GM21423 (cell line): ENCODE measurements at regions not wholly inside any gene's neighbourhood (a gene's known extent, or its start where the extent isn't known, plus 50 kb on each side); places are given as distances from the start of the nearest gene placed in this dataset.

Experiments used
- ATAC-seq: cut with Tn5 transposase; IDR thresholded peaks from one replicate; pipeline ENCODE4 v1.9.1; 2021; ENCODE audit warnings: mild to moderate bottlenecking, moderate library complexity; ENCODE audit not compliant: unreplicated experiment

DNA sequence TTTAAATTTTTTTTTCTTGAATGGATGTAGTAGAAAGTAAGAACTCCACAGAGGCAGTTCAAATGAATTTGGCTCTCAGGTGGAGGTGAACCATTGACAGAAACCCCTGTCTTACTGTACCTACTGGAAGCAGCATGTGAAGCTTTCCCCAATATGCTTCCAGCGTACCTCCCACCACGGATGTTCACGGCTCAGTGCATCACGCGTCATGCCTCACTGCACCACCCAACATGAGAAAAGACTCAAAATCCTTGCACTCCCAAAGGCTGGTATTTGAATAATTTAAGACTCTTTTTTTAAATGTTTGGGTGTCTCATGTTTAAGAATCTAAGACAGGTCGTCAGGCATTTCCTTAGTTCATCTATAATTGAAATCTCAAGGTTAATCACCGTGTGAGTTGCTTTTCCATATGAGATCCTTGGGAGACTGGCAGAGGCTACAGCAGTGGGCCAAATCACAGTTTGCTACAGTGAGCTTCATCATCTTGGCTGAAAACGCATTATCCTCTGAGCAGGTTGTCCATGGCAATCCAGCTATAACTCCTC is 846.4 kb downstream of the DCDC2C start:
- ATAC-seq, result no peak

DNA sequence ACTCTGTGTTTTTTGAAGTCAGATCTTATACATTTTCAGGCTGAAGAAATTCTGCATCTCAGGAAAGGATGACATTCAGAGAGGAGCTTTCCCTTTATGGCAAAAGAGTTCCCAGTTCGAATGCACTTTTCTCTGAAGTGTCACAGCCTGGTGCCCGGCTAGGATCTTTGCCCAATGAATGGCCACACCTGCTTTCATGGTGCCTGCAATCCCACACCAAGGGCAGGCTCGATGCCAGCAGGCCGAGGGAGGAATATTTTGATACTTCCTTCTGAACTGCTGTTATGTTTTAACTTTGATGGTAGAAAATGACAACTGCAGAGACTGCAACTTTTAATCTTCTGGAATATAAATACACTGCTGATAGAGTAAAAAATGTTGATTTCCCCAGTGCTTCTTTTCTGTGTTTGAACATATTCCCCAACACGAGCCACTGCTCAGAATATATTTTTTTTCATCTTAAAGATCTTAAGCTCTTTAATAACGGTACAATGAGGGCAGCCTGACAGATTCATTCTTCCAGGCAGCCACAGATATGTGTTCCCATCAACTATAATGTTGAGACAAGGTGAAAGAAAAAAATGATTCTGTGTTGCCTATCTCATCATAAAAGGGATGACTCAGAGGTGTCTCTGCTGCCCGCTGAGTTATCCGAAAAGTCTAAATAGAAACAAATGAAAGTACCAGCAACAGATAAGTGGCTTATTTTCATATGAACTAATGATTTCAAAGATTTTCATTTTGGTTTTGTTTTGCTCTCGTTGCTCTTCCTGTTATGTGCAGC is 848.5 kb downstream of the DCDC2C start:
- ATAC-seq, result no peak

DNA sequence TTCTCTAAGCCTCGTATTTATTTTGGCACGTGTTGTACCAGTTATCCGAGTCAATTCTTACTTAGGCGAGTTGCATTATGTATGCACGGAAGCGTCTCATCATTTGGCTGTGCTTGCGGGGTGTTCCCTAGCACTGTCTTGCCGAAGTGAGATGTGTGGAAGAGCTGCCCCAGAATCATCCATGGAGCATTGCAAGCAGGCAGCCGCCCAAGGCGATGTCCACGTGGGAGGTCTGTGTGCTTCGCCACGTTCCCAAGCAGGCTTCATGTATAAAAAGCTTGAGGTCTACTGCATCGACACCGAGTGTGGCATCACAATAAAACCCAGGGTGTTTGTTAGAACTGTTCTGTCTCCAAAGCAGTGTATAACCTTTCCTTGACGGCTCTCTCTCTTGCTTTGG is 849.9 kb downstream of the DCDC2C start:
- ATAC-seq, result no peak

GRCh38 chr2:4556135-4556896 is 852.9 kb downstream of the DCDC2C start:
- ATAC-seq, result no peak

DNA sequence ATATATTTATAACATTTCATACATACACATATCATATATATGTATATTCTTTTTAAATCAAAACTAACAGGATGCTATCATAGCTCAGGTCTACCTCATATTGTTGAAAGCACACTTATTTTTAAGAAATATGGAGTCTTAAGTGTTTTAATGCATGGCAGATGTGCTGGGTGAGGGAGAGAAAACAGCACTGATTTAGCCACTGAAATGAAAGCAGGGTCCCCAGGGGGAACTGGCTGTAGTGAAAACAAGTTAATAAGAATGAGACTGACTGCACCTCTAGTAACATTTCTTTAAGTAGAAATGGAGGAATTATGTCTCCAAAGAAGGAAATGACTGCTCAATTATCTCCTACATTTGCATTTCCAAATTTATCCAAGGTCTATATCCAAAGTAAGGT is 857.8 kb downstream of the DCDC2C start:
- ATAC-seq, result no peak

- no peak for ATAC-seq
These were observed 872.7 kb downstream of the DCDC2C start for GRCh38 chr2:4576075-4576474.

DNA sequence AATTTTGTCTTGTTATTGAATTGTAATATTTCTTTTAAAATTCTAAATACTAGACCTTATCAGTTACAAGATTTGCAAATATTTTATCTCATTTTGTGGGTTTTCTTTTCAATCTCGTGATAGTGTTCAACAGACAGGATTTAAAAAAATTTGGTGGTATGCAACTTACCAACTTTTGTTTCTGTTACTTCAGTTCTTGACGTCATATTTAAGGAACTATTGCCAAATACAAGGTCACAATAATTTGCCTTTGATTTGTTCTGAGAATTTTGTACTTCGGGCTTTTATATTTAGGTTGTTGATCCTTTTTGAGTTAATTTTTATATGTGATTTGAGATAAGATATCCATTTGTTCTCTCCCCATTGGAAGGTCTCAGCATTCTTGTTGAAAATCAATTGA is 876.6 kb downstream of the DCDC2C start:
- ATAC-seq, result no peak

DNA sequence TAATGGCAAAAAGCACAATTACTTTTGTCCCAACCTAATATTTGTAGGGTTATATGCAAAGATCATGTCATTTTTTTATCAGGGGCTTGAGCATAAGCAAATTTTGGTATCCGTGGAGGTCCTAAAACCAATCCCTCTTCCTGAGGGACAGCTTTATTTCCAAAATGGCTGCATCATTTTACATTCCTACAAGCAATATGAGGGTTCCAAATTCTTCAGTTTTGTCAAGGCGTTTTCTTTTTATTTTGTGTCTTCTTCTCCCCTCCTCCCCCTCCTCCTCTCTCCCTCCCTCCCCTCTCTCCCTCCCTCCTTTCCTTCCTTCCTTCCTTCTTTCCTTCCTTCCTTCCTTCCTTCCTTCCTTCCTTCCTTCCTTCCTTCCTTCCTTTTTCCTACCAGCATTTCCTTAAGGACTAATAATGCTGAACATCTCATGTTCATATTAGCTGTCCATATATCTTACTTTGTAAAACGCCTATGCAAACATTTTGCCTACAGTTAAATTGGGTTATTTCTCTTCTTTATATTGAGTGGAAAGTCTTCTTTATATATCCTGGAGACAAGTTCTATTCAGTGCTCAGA is 881.8 kb downstream of the DCDC2C start:
- no peak for ATAC-seq

- ATAC-seq, result no peak
These were observed 885.2 kb downstream of the DCDC2C start for GRCh38 chr2:4588606-4589005.

- ATAC-seq, result no peak
These were observed 887.9 kb downstream of the DCDC2C start for GRCh38 chr2:4591261-4591660.

DNA sequence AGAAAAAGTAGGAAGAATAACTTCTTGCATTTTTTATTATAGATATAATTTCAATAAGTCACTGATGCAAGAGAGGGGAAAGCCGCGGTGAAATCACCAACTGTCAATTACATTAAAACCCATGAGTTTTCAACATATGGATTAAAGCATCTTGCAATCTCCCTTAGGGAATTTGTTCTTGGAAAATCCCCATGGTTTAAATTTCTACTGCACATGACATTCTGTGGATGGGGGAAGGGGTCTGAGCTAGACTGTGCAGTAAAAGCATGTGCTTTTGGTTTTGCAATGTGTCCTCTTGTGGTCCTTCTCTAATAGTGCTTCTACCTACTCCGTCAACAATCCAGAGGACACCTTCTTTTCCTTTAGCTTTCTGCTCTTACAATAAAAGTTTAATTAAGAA is 894.0 kb downstream of the DCDC2C start:
- no peak for ATAC-seq

- ATAC-seq, result no peak
These were observed 901.4 kb downstream of the DCDC2C start for GRCh38 chr2:4604767-4605166.

GRCh38 chr2:4618141-4618540 is 914.8 kb downstream of the DCDC2C start:
- ATAC-seq, result no peak

GRCh38 chr2:4618630-4619228 is 915.4 kb downstream of the DCDC2C start:
- ATAC-seq, result no peak

DNA sequence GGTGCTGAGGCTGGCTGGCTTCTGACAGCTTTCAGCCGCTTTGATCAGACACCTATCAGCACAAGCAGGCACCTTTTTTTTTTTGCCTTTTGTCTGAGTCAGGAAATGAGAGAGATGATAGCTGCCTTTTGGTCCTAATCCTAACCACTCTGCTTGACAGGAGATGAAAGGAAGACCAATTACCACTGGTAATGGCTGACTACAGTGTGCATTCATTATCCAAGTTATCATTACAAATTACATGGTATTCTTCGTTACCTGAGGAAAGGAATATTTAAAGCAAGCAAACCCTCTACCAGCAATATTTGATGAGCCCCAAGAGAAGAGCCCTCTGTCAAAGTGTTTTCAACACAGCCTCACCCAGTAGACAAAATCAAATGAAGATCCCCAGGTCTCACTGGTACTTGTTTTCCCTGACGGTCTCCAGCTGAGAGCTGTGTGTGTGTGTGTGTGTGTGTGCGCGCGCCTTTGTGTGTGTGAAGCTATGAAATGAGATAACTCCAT is 925.7 kb downstream of the DCDC2C start:
- ATAC-seq, result no peak

GRCh38 chr2:4635289-4635688 is 931.9 kb downstream of the DCDC2C start:
- no peak for ATAC-seq

DNA sequence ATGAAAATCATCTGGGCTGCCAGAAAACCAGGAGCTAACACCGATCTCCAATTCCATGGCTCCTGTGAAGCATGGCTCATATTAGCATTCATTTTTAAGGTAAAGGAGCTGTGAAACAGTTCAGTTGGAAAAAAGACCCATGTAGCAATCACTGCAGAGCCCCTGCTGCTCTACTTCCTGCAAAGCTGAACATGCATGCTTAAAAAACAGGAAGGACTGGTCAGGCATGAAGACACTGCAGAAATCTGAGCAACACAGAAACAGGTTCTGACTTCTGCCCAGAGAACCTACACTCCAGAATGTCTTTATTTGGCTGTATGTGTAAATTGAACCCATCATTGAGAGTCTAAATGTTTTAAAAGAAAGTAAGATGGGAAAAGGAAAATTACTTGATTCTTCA is 950.6 kb downstream of the DCDC2C start:
- ATAC-seq, result no peak

DNA sequence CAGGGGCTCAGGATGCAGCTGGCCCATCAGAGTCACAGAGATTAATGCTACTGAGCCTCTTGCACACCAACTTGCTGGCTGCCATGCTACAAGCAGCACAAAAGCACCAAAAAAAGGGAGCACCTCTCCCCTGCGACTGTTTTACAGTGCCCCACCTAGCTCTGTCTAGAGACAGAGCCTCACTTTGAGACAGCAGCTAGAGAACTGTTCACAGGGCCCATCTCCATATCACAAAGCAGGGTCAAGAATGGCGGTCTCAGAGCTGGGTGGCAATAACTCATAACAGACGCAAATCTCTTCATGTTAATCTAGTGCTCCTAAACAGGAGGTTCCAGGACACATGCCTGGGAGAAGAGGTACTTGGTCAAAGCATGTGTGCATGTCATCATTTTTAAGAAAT is 953.0 kb downstream of the DCDC2C start:
- no peak for ATAC-seq

DNA sequence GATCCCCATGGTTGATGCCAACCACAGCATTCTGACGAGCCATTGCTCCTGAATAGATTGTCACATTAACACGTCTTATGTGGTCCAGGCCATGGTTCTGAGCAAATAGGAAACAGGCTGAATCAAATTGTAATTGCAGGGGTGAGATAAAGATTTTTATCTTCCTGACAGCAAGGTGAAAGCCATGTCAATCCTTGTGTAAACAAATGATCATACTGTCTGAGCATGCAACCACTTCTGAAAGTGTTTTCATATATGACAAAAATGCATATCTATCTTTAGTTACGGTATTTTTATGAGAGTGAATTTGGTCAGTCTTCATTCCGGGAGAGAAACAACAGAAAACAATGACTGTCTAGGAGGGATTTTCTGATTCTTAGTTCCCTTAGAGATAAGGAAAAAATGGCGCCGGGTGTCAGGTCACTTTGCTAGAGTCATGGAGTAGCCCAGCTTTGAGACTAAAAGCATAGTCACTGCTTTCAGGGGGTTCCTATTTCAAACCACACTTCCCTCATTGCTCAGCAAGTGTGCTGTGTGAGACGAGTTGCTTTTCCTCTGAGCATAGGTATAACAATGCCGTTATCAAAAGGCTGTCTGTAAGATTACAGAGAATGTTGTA is 958.9 kb downstream of the DCDC2C start:
- ATAC-seq, result no peak

DNA sequence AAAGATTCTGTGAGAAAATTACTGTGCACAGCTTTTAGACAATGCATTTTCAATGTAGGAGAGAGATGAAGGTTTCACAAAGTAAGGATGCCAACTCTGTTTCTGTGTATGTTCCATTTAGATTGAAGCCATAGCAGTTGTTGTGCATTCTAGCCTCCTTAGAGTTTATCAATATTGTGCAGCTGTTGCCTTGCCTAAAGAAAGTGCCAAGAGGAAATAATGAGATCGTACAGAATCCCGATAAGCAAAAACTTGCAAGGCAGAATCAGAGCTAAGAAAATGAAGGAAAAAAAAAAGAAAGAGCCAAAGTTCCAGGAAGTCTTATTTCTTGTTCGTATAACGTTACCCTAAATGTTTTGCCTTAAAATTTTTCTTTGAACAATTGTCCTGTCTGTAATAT is 965.0 kb downstream of the DCDC2C start:
- no peak for ATAC-seq

GRCh38 chr2:4670331-4670730 is 967.0 kb downstream of the DCDC2C start:
- no peak for ATAC-seq
